ENCODE measurements at regions not wholly inside any gene's neighbourhood (a gene's known extent, or its start where the extent isn't known, plus 50 kb on each side); places are given as distances from the start of the nearest gene placed in this dataset.

- peak overlapping the region; percentile 78 for H3K9ac ChIP-seq (ENCODE audit: low read length)
- peak overlapping the region; percentile 99 for H3K4me2 ChIP-seq (ENCODE audit: low read length)
- H3K4me3 ChIP-seq (ENCODE audit: low read length): peak overlapping the region; percentile 80
- H3F3A ChIP-seq (ENCODE audit: insufficient read depth, low read length, poor library complexity, severe bottlenecking): no peaks in the 10 kb centered on the region
- H3K27me3 ChIP-seq (ENCODE audit: insufficient read depth, low read depth, low read length): no peaks in the 10 kb centered on the region
- H2AFZ ChIP-seq (ENCODE audit: low read depth, low read length): peak overlapping the region; percentile 65
- H4K20me1 ChIP-seq (ENCODE audit: insufficient read depth): no peaks in the 10 kb centered on the region
- H3K9me2 ChIP-seq (ENCODE audit: insufficient read depth, low read length): no peaks in the 10 kb centered on the region
- no peaks in the 10 kb centered on the region for H3K36me3 ChIP-seq (ENCODE audit: insufficient read depth, low read length)
- TF ChIP-seq EZH2 (IDR thresholded peaks at IDR 0.05; ENCODE audit: borderline replicate concordance, insufficient read depth, low read length, poor library complexity, severe bottlenecking): no peak
- TF ChIP-seq, protein P1, sequence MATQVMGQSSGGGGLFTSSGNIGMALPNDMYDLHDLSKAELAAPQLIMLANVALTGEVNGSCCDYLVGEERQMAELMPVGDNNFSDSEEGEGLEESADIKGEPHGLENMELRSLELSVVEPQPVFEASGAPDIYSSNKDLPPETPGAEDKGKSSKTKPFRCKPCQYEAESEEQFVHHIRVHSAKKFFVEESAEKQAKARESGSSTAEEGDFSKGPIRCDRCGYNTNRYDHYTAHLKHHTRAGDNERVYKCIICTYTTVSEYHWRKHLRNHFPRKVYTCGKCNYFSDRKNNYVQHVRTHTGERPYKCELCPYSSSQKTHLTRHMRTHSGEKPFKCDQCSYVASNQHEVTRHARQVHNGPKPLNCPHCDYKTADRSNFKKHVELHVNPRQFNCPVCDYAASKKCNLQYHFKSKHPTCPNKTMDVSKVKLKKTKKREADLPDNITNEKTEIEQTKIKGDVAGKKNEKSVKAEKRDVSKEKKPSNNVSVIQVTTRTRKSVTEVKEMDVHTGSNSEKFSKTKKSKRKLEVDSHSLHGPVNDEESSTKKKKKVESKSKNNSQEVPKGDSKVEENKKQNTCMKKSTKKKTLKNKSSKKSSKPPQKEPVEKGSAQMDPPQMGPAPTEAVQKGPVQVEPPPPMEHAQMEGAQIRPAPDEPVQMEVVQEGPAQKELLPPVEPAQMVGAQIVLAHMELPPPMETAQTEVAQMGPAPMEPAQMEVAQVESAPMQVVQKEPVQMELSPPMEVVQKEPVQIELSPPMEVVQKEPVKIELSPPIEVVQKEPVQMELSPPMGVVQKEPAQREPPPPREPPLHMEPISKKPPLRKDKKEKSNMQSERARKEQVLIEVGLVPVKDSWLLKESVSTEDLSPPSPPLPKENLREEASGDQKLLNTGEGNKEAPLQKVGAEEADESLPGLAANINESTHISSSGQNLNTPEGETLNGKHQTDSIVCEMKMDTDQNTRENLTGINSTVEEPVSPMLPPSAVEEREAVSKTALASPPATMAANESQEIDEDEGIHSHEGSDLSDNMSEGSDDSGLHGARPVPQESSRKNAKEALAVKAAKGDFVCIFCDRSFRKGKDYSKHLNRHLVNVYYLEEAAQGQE (IDR thresholded peaks at IDR 0.05; ENCODE audit: borderline replicate concordance): peak; percentile 83
- peak; percentile 58 for TF ChIP-seq EP300 (conservative IDR thresholded peaks at IDR 0.05; ENCODE audit: poor library complexity, severe bottlenecking)
- peak; percentile 43 for TF ChIP-seq SMC3 (conservative IDR thresholded peaks at IDR 0.05; ENCODE audit: poor library complexity)
- no peak for TF ChIP-seq CTCF (IDR thresholded peaks at IDR 0.05; ENCODE audit: poor library complexity, severe bottlenecking)
- TF ChIP-seq POLR2AphosphoS5 (IDR thresholded peaks at IDR 0.05): peak; percentile 80
- TF ChIP-seq RAD21 (conservative IDR thresholded peaks at IDR 0.05): no peak
- TF ChIP-seq MXI1 (conservative IDR thresholded peaks at IDR 0.05; ENCODE audit: poor library complexity, severe bottlenecking): peak; percentile 81
- TF ChIP-seq TAF1 (IDR thresholded peaks at IDR 0.05; ENCODE audit: low read depth): peak; percentile 87
- H3K9me3 ChIP-seq (ENCODE audit: low read length): no peaks in the 10 kb centered on the region
- peak overlapping the region; percentile 80 for H3K27ac ChIP-seq (ENCODE audit: low read length)
- H3K79me2 ChIP-seq (replicated peaks; ENCODE audit: insufficient read depth, low read length): peaks cover 22% of the 10 kb centered on the region
These were observed 61.5 kb downstream of the GPX5 start for GRCh38 chr6:28586962-28587745.

GRCh38 chr6:28587746-28588075 is 62.0 kb downstream of the GPX5 start:
- peak overlapping the region; percentile 80 for H3K4me3 ChIP-seq (ENCODE audit: low read length)
- H3K36me3 ChIP-seq (ENCODE audit: insufficient read depth, low read length): no peaks in the 10 kb centered on the region
- H3K4me2 ChIP-seq (ENCODE audit: low read length): peak overlapping the region; percentile 45
- no peaks in the 10 kb centered on the region for H3F3A ChIP-seq (ENCODE audit: insufficient read depth, low read length, poor library complexity, severe bottlenecking)
- peak overlapping the region; percentile 46 for H2AFZ ChIP-seq (ENCODE audit: low read depth, low read length)
- peaks cover 22% of the 10 kb centered on the region for H3K79me2 ChIP-seq (replicated peaks; ENCODE audit: insufficient read depth, low read length)
- peak overlapping the region; percentile 78 for H3K9ac ChIP-seq (ENCODE audit: low read length)
- H3K27me3 ChIP-seq (ENCODE audit: insufficient read depth, low read depth, low read length): no peaks in the 10 kb centered on the region
- TF ChIP-seq SMC3 (conservative IDR thresholded peaks at IDR 0.05; ENCODE audit: poor library complexity) (no peak), TAF1 (IDR thresholded peaks at IDR 0.05; ENCODE audit: low read depth) (no peak), EP300 (conservative IDR thresholded peaks at IDR 0.05; ENCODE audit: poor library complexity, severe bottlenecking) (no peak), POLR2AphosphoS5 (IDR thresholded peaks at IDR 0.05) (no peak), CTCF (IDR thresholded peaks at IDR 0.05; ENCODE audit: poor library complexity, severe bottlenecking) (no peak), EZH2 (IDR thresholded peaks at IDR 0.05; ENCODE audit: borderline replicate concordance, insufficient read depth, low read length, poor library complexity, severe bottlenecking) (no peak), MXI1 (conservative IDR thresholded peaks at IDR 0.05; ENCODE audit: poor library complexity, severe bottlenecking) (no peak), RAD21 (conservative IDR thresholded peaks at IDR 0.05) (no peak)
- TF ChIP-seq, protein P1 (IDR thresholded peaks at IDR 0.05; ENCODE audit: borderline replicate concordance): no peak
- no peaks in the 10 kb centered on the region for H3K9me2 ChIP-seq (ENCODE audit: insufficient read depth, low read length)
- H3K9me3 ChIP-seq (ENCODE audit: low read length): no peaks in the 10 kb centered on the region
- H3K27ac ChIP-seq (ENCODE audit: low read length): peak overlapping the region; percentile 80
- no peaks in the 10 kb centered on the region for H4K20me1 ChIP-seq (ENCODE audit: insufficient read depth)

Data from neural cell (in vitro differentiated cells).